GM12878 (cell line): ENCODE measurements at regions not wholly inside any gene's neighbourhood (a gene's known extent, or its start where the extent isn't known, plus 50 kb on each side); places are given as distances from the start of the nearest gene placed in this dataset.

Experiments used
- ATAC-seq: fragments of 200-7000 bp; cut with Tn5 transposase; 3 replicates; pipeline ENCODE4 v1.9.1; 2020; ENCODE audit warnings: mild to moderate bottlenecking, moderate library complexity
- BruUV-seq: library from RNA; stranded (reverse); fragments of 400-500 nt; replicated peaks from 2 replicates; lab custom pipeline; 2021; lab: Mats Ljungman, UMichigan
- CTCF ChIA-PET: fragments of 300-600 bp; sonication (Branson Sonifier 250); formaldehyde crosslinking; extraction: SDS; loops from one replicate; lab custom pipeline; 2021; ENCODE audit warnings: inconsistent platforms; lab: Yijun Ruan, JAX
- POLR2A ChIA-PET: fragments of 350-600 bp; formaldehyde crosslinking; extraction: SDS; loops from one replicate; lab custom pipeline; 2021; ENCODE audit warnings: inconsistent platforms; lab: Charles Lee
- RAD21 ChIA-PET: fragments of 300-600 bp; sonication (Branson Sonifier 250); formaldehyde crosslinking; loops from one replicate; lab custom pipeline; 2023; ENCODE audit warnings: antibody characterized with exemption; ENCODE audit not compliant: unreplicated experiment; lab: Charles Lee
- SMC1A ChIA-PET: fragments of 300-600 bp; sonication (Branson Sonifier 250); formaldehyde crosslinking; loops from one replicate; lab custom pipeline; 2023; ENCODE audit not compliant: unreplicated experiment, uncharacterized antibody; lab: Charles Lee
- DNase-seq: peaks from one replicate; pipeline ENCODE4 v3.0.0-alpha.2; 2011; ENCODE audit warnings: low read depth, low spot score
- FAIRE-seq: peaks from 3 replicates; lab custom pipeline; 2011; peaks lifted over from hg19 to GRCh38; lab: Jason Lieb, UNC
- H2AFZ ChIP-seq: 2 replicates; pipeline ENCODE4 v1.6.0; 2011; ENCODE audit warnings: low read depth, low read length, control low read depth; ENCODE audit not compliant: control insufficient read depth
- H3K27ac ChIP-seq: 2 replicates; pipeline ENCODE4 v1.5.1; 2011; ENCODE audit warnings: control low read depth; ENCODE audit not compliant: control insufficient read depth, insufficient read depth
- H3K27me3 ChIP-seq, 2 experiments: replicated peaks in 1 of 2; 2 replicates each; pipeline versions ENCODE4 v1.6.0 to v1.6.1; 2011; ENCODE audit warnings: low read length in 1 of 2; ENCODE audit not compliant: control insufficient read depth in 2 of 2, insufficient read depth in 2 of 2
- H3K36me3 ChIP-seq, 2 experiments: 2 replicates each; pipeline ENCODE4 v1.5.1; 2011; ENCODE audit warnings: low read length in 1 of 2; ENCODE audit not compliant: control insufficient read depth in 2 of 2, insufficient read depth in 2 of 2
- H3K4me1 ChIP-seq: 2 replicates; pipeline ENCODE4 v1.6.1; 2011; ENCODE audit warnings: mild to moderate bottlenecking, low read length, moderate library complexity, mixed read lengths; ENCODE audit not compliant: control insufficient read depth, insufficient read depth
- H3K4me2 ChIP-seq: 2 replicates; pipeline ENCODE4 v1.6.0; 2011; ENCODE audit warnings: control low read depth; ENCODE audit not compliant: control insufficient read depth, insufficient read depth
- H3K4me3 ChIP-seq: fragments of 200-600 bp; sonication (generic); 2 replicates; pipeline ENCODE4 v1.5.1; 2016
- H3K79me2 ChIP-seq: 2 replicates; pipeline ENCODE4 v1.6.0; 2011; ENCODE audit warnings: low read length; ENCODE audit not compliant: control insufficient read depth, insufficient read depth
- H3K9ac ChIP-seq: 2 replicates; pipeline ENCODE4 v1.8.0; 2011; ENCODE audit warnings: low read length, control low read depth, mixed read lengths; ENCODE audit not compliant: control insufficient read depth, insufficient read depth
- H3K9me3 ChIP-seq: replicated peaks from 3 replicates; pipeline ENCODE4 v1.5.1; 2011; ENCODE audit warnings: mild to moderate bottlenecking, low read length; ENCODE audit not compliant: control insufficient read depth, insufficient read depth
- H4K20me1 ChIP-seq: 2 replicates; pipeline ENCODE4 v1.6.0; 2011; ENCODE audit not compliant: control insufficient read depth, insufficient read depth
- BACH1 ChIP-seq: fragments of 450-650 bp; IDR thresholded peaks from 2 replicates; pipeline ENCODE4 v1.6.1; 2017; ENCODE audit warnings: mild to moderate bottlenecking, borderline replicate concordance
- BCL11A ChIP-seq: IDR thresholded peaks from 2 replicates; pipeline ENCODE4 v1.6.1; 2011; ENCODE audit warnings: low read depth, low read length
- CREM ChIP-seq: IDR thresholded peaks from 2 replicates; pipeline ENCODE4 v1.6.1; 2014; ENCODE audit warnings: antibody characterized with exemption, low read depth
- EGR1 ChIP-seq, 2 experiments: IDR thresholded peaks; 1 replicate in 1 of 2; 2 replicates in 1 of 2; pipeline ENCODE4 v1.6.1; 2011 to 2012; ENCODE audit warnings: low read depth in 2 of 2, low read length in 2 of 2, borderline replicate concordance in 1 of 2, mild to moderate bottlenecking in 1 of 2, moderate library complexity in 1 of 2
- HDAC2 ChIP-seq: fragments of 200-600 bp; sonication (generic); IDR thresholded peaks from 2 replicates; pipeline ENCODE4 v1.6.1; 2017
- MEF2B ChIP-seq: fragments of 450-650 bp; IDR thresholded peaks from 2 replicates; pipeline ENCODE4 v1.6.1; 2018; ENCODE audit warnings: mild to moderate bottlenecking, moderate library complexity; ENCODE audit not compliant: partially characterized antibody, poor library complexity, severe bottlenecking
- MTA3 ChIP-seq: IDR thresholded peaks from 2 replicates; pipeline ENCODE4 v1.6.1; 2012; ENCODE audit warnings: low read length, inconsistent platforms, borderline replicate concordance
- NKRF ChIP-seq: fragments of 450-650 bp; conservative IDR thresholded peaks from 2 replicates; pipeline ENCODE4 v1.6.1; 2017; ENCODE audit warnings: mild to moderate bottlenecking, moderate library complexity
- SREBF1 ChIP-seq: IDR thresholded peaks from 2 replicates; pipeline ENCODE4 v1.6.1; 2012; ENCODE audit warnings: mild to moderate bottlenecking, low read length
- USF1 ChIP-seq: IDR thresholded peaks from 2 replicates; pipeline ENCODE4 v1.6.1; 2011; ENCODE audit warnings: borderline replicate concordance, low read depth, mild to moderate bottlenecking, moderate library complexity, mixed read lengths, low read length; ENCODE audit not compliant: insufficient read depth; ENCODE audit errors: extremely low read length
- ZBTB33 ChIP-seq: fragments of 450-650 bp; IDR thresholded peaks from 2 replicates; pipeline ENCODE4 v1.6.1; 2017; ENCODE audit warnings: mild to moderate bottlenecking
- ZNF24 ChIP-seq: fragments of 450-650 bp; IDR thresholded peaks from 2 replicates; pipeline ENCODE4 v1.6.1; 2017; ENCODE audit warnings: antibody characterized with exemption, mild to moderate bottlenecking
- ZNF592 ChIP-seq: fragments of 450-650 bp; IDR thresholded peaks from 2 replicates; pipeline ENCODE4 v1.6.1; 2017; ENCODE audit warnings: mild to moderate bottlenecking, moderate library complexity
- WGBS: methylation state at CpG from one replicate; pipeline ENCODE4 v1.1.6; 2016; ENCODE audit warnings: low lambda C conversion rate; ENCODE audit not compliant: insufficient replicate concordance, insufficient coverage; ENCODE audit errors: missing lambda C conversion rate; 5-methylcytosine and 5-hydroxymethylcytosine counted together
- in situ Hi-C: fragments of 300-500 bp; cut with MboI; formaldehyde crosslinking; loops from 9 replicates; pipeline ENCODE4 v1.14.3; 2018; ENCODE audit warnings: mixed read lengths
- intact Hi-C: fragments of 100-400 bp; cut with micrococcal nuclease; formaldehyde crosslinking; loops from one replicate; pipeline ENCODE4 v1.14.2; 2022; ENCODE audit not compliant: unreplicated experiment

GRCh38 chr11:107249054-107249453, 208.6 kb downstream of the CWF19L2 start (continued):
- TF ChIP-seq ZNF24, result no peak
- no peak for TF ChIP-seq NKRF
- no peak for TF ChIP-seq USF1
- no peak for TF ChIP-seq EGR1 (IDR thresholded peaks at IDR 0.05; ENCODE audit: borderline replicate concordance in 1 of 2, low read depth in 2 of 2, low read length in 2 of 2)
- no peak for TF ChIP-seq HDAC2

- POLR2A ChIA-PET, result no interaction called here
- H3K9ac ChIP-seq, result no peak overlapping the region
- H4K20me1 ChIP-seq, result no peaks in the 10 kb centered on the region
- H3K27ac ChIP-seq, result no peak overlapping the region
- FAIRE-seq (no peak), DNase-seq (no peak), ATAC-seq (no peak)
- H3K36me3 ChIP-seq, result no peaks in the 10 kb centered on the region
- no peaks in the 10 kb centered on the region; the same call in 2 of the 3 replicates for H3K9me3 ChIP-seq
- no peak overlapping the region for H3K4me3 ChIP-seq
- TF ChIP-seq BCL11A (no peak), MEF2B (no peak), ZNF592 (no peak), CREM (no peak), MTA3 (no peak), ZBTB33 (no peak), SREBF1 (no peak), BACH1 (no peak)
- no peaks in the 10 kb centered on the region for H3K27me3 ChIP-seq
- RAD21 ChIA-PET, result no interaction called here
- no peak overlapping the region for H2AFZ ChIP-seq
- in situ Hi-C loops, result no loop called here
- CTCF ChIA-PET, result interaction anchor here (0.5 kb wide), 1 partner anchor 496 kb away, joined by 4 read pairs; no protein-coding TSS in a partner anchor
- no peaks in the 10 kb centered on the region for H3K79me2 ChIP-seq
- intact Hi-C loops, result no loop called here
- SMC1A ChIA-PET, result interaction anchor here (1.0 kb wide), 1 partner anchor 10 kb away, joined by 4 read pairs; no protein-coding TSS in a partner anchor
- WGBS, result 33% methylated on average over 4 of the region's 4 CpGs
- H3K4me2 ChIP-seq, result no peak overlapping the region
- no TSS peak for BruUV-seq
- peaks cover under 1% of the 10 kb centered on the region; the same call in 1 of the 2 replicates for H3K4me1 ChIP-seq
Observed at GRCh38 chr11:107247167-107247861, 210.3 kb downstream of the CWF19L2 start.
